ENCODE measurements at regions not wholly inside any gene's neighbourhood (a gene's known extent, or its start where the extent isn't known, plus 50 kb on each side); places are given as distances from the start of the nearest gene placed in this dataset.

- no peak for DNase-seq (ENCODE audit: low spot score)
These were observed 560.8 kb upstream of the JAG1 start for GRCh38 chr20:11234608-11235007.

- DNase-seq (ENCODE audit: low spot score) = no peak
These were observed 561.3 kb upstream of the JAG1 start for GRCh38 chr20:11235058-11235457.

GRCh38 chr20:11242320-11242719, 568.5 kb upstream of the JAG1 start:
- DNase-seq (ENCODE audit: low spot score) = no peak

- no peak for DNase-seq (ENCODE audit: low spot score)
These were observed 571.6 kb upstream of the JAG1 start for GRCh38 chr20:11245431-11245830.

- no peak for DNase-seq (ENCODE audit: low spot score)
These were observed 572.5 kb upstream of the JAG1 start for GRCh38 chr20:11246251-11246775.

GRCh38 chr20:11247046-11248010, 573.5 kb upstream of the JAG1 start:
- no peak for DNase-seq (ENCODE audit: low spot score)

- DNase-seq (ENCODE audit: low spot score) = no peak
These were observed 574.2 kb upstream of the JAG1 start for GRCh38 chr20:11248011-11248409.

- no peak for DNase-seq (ENCODE audit: low spot score)
These were observed 575.2 kb upstream of the JAG1 start for GRCh38 chr20:11248687-11249638.

GRCh38 chr20:11249683-11250082, 575.9 kb upstream of the JAG1 start:
- no peak for DNase-seq (ENCODE audit: low spot score)

GRCh38 chr20:11252447-11252846, 578.6 kb upstream of the JAG1 start:
- no peak for DNase-seq (ENCODE audit: low spot score)

GRCh38 chr20:11255455-11255854, 581.7 kb upstream of the JAG1 start:
- no peak for DNase-seq (ENCODE audit: low spot score)

GRCh38 chr20:11255860-11256259, 582.1 kb upstream of the JAG1 start:
- no peak for DNase-seq (ENCODE audit: low spot score)

- DNase-seq (ENCODE audit: low spot score) = no peak
These were observed 586.8 kb upstream of the JAG1 start for GRCh38 chr20:11260611-11261010.

GRCh38 chr20:11261533-11262000, 587.8 kb upstream of the JAG1 start:
- no peak for DNase-seq (ENCODE audit: low spot score)

- peak; percentile 65 for DNase-seq (ENCODE audit: low spot score)
These were observed 592.8 kb upstream of the JAG1 start for GRCh38 chr20:11266571-11266970.

GRCh38 chr20:11267131-11267761, 593.4 kb upstream of the JAG1 start:
- peak; percentile 82 for DNase-seq (ENCODE audit: low spot score)

GRCh38 chr20:11267762-11268335, 594.0 kb upstream of the JAG1 start:
- DNase-seq (ENCODE audit: low spot score) = no peak

GRCh38 chr20:11270566-11270965, 596.8 kb upstream of the JAG1 start:
- DNase-seq (ENCODE audit: low spot score) = no peak

GRCh38 chr20:11271319-11271718, 597.5 kb upstream of the JAG1 start:
- peak; percentile 17 for DNase-seq (ENCODE audit: low spot score)

- no peak for DNase-seq (ENCODE audit: low spot score)
These were observed 598.3 kb upstream of the JAG1 start for GRCh38 chr20:11271920-11272594.

Data from HT-29 (cell line).